NCI-H524 (cell line): ENCODE measurements at regions not wholly inside any gene's neighbourhood (a gene's known extent, or its start where the extent isn't known, plus 50 kb on each side); places are given as distances from the start of the nearest gene placed in this dataset.
"Not testable (repeated sequence)": the region's sequence is repeated elsewhere in the genome, so short reads cannot be mapped to it uniquely, and the experiment has no call there.

ENCODE experiments used
- DNase-seq, 2 experiments: peaks; one replicate each; lab custom pipeline; 2025; lab: John Stamatoyannopoulos, UW

DNA sequence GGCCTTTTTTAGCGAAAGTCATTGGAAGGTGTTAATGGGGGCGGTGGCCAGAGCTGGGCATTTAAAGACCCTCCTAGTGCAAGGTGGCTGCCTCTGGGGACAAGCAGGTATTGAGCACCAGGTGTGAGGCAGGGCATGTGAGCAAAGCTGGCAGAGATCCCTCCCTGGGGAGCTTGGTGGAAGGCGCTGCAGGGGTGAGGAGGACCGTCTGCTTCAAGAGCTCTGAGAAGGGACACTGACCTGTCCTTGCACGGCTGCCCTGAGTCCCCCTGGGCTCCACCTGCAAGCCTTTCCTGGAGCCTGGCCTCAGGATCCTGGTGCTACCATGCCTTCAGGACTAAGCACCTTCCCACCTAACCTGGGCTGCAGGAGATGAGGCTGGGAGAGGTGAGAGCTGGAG, 127.0 kb upstream of the CIBAR2 start:
- no peak for DNase-seq

DNA sequence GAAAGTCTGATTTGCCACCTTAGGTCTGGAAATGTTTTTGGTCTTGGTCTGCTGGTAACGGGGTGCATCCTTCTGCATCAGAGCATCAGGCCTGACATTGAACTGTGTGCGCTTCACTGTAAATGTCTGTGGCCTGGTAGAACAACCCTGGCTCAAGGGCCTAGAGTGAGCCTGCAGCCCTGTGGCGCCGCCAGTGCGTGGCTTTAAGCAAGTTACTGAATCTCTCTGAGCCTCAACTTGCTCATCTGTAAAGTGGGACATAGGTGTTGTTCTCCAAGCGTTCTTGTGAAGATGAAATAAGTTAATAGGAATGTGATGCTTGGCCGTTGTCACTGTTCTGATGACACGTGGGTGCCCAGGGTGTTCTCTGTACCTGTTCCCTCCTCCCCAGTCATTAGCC, 127.6 kb upstream of the CIBAR2 start:
- DNase-seq, result no peak

DNA sequence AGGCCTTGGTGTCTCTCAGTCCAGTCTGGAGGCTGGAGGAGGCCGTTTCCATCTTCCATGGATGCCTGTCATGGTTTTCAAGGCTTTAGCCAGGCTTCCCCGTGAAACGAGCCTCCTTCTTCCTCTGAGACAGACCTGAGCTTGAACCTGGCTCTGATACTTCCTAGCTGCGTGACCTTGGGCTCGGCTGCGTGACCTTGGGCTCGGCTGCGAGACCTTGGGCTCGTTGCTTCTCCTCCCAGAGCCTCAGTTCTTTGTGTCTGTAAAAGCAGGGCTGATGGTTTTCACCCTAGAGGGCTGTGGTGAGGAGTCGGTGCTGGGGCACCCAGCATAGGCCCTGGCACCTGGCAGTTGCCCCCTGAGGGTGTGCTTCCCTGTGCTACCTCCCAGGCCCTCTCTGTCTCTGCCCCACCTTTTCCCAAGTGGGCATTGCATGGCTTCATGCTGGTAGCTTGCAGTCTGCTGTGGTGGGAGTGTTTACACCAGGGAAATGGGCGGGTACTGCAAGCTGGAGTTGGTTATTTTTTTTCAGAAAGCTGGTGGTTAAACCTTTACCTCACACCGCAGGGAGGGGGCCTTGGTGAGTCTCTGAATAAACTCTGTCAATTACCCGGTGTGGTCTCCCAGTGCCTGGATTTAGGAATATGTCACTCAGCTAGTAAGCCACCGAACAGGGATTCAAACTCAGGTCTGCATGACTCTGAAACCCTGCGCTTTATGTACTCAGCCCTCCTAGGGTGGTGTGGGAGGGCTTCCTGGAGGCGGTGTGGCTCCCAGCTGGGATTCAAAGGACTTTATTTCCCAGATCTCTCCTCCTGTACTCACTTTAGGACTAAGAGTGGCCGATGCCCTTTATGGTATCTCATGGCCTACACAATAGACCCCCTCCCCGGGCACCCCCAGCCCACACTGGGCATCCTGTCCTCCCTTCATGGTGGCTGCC, 129.0 kb upstream of the CIBAR2 start:
- DNase-seq, result no peak

DNA sequence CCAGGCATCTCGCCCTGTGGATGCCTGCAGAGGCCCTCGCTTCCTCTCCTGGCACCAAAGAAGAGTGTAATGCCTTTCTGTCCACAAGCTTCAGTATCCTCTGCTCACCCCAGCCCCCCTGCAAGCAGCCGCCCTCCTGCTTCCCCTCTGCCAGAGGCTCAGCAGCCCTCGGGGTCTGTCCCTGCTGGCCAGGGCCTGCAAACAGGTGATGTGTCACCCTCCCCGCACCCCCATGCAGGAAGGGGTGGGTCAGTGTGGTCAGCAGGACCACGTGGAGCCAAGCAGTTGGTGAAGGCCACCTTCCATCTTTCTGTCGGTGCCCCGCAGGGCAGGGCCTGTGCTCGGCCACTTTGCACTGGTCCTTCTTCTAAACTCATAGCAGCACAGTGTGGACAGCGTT, 129.9 kb upstream of the CIBAR2 start:
- no peak for DNase-seq

DNA sequence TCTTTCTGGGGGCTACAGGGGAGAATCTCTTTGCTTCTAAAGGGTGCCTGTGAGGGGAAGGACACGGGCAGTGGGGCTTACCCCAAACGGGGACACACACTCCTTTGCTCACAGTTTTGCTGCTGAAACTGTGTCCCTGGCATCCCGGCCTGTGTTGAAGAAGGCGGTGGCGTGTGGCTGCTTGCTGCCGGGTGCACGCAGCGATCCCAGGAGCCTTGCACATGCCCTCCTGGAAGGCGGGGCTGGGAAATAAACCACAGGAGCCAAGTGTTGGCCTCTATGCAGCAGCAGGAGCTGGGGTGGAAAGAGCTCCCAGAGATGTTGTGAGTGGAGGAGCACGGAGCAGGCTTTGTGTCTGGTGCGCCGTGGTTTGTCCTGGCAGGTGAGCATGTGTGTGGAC, 131.0 kb upstream of the CIBAR2 start:
- no peak for DNase-seq

DNA sequence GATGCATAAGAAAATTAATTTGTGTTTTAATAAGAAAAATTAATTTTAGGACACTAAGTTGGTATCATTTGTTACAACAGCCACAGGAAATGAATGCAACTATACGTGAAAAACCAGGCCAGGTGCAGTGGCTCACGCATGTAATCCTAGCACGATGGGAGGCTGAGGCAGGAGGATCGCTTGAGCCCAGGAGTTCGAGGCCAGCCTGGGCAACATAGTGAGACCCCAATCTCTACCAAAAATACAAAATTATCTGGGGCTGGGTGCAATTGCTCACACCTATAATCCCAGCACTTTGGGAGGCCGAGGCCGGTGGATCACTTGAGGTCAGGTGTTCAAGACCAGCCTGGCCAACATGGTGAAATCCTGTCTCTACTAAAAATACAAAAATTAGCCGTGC, 132.2 kb upstream of the CIBAR2 start:
- not testable (repeated sequence) for DNase-seq

DNA sequence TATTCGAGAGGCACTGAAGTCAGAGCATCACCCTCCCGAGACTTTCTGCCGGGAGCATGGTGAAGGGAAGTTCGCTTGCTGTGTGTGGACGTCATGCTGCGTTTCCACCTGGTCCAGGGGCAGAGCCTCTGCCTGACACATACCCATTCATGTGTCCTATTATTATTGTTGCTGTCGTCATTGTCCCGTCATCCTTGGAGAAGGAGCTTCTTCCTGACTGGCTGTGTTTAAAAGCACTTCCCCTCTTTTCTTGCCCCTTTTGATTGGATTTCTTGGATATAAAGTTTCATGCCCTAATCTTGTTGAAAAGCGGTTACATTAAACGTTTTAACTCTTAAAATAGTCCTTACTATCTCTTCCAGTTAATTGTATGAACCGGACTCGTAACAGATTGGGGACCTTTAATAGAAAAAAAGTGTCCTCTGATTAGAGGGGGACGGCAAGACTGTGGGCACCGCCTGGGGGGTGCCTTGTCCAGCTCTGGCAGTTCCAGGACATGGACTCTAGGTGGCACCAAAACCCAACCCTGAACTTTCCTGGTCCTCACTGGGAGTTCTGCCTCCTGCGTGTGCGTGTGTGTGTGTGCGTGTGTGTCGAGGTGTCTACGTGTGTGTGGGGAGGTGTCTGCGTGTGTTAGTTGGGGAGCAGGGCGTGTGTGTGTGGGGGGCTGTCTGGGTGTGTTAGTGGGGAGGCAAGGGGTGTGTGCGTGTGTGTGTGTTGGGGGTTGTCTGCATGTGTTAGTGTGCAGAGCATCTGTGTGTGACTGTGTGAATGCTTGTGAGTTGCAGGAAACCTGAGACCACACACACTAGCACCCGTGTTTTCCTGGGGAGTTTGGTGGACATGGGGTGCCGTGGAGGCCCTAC, 133.3 kb upstream of the CIBAR2 start:
- peak; percentile 59 to 80 for DNase-seq

DNA sequence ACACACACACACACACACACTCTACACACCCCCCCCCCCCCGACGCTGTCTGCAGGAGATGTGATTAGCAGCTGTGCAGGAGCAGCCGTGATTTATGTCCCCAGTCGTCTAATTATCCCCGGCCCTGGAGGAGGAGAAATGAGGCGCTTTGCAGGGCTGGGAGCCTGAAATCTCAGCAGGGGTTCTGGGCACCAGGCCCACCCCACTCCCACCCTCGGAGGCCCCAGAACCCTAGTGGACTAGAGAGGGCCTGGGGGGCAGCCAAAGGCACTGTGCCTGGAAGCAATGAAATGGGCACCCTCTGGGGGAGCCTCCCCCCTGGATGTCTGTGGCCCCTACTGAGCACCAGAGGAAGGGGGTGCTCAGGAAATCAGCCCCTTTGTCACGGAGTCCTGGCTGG, 134.2 kb upstream of the CIBAR2 start:
- DNase-seq, result peak; percentile 63 to 79

DNA sequence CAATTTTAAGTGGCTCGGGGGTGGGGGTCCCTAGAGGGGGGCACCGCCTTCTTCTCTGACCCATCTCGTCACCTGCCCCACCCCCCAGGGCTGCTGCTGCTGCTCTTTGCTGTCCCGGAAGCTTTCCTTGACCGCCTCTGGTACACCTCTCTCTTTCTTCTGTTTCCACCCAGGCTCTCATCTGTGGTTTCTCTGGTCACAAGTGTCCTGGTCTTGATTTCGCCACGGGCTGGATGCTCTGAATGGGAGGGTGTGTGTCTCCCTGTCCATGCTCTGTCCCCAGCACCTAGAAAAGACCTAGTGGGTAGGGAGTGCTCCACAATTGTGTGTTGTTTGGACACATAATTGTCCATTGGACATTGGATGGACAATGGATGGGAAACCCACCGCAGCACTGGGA, 134.7 kb upstream of the CIBAR2 start:
- no peak for DNase-seq

DNA sequence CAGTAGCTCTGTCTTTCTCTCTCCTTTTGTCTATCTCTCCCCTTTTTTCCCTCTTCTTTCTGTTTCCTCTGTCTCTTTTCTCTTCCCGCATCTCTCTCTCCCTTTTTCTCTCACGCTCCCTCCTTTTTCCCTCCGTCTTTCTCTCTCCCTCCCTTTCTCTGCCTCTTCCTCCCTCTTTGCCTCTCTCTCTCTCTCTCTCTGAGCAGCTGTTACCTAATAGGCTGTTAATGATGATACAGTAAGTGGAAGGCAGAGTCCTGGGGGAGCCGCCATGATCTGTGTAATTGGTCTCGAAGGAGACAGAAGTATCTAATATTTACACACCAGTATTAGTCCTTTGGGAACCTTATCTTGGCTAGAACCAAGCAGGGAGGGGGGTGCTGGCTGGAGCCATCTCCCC, 136.1 kb upstream of the CIBAR2 start:
- peak; percentile 80 to 83 for DNase-seq

DNA sequence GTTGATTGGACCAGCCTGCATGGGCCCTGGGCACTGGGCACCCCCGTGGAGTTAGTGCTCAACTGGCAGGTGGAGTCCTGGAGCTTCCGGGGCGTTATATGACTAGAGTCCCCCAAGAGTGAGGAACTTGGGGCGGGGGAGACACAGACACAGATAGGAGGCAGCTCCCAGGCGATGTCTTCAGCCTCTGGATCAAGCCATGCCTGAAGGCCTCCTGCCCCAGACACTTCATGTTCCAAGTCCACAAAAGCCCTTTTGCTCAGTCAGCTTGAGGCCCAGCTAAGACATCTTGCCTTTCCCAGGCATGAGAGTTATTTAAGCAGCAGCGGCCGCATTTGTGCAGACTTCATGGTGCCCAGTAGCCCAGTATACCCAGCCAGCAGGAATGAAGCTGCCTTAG, 136.6 kb upstream of the CIBAR2 start:
- no peak for DNase-seq

DNA sequence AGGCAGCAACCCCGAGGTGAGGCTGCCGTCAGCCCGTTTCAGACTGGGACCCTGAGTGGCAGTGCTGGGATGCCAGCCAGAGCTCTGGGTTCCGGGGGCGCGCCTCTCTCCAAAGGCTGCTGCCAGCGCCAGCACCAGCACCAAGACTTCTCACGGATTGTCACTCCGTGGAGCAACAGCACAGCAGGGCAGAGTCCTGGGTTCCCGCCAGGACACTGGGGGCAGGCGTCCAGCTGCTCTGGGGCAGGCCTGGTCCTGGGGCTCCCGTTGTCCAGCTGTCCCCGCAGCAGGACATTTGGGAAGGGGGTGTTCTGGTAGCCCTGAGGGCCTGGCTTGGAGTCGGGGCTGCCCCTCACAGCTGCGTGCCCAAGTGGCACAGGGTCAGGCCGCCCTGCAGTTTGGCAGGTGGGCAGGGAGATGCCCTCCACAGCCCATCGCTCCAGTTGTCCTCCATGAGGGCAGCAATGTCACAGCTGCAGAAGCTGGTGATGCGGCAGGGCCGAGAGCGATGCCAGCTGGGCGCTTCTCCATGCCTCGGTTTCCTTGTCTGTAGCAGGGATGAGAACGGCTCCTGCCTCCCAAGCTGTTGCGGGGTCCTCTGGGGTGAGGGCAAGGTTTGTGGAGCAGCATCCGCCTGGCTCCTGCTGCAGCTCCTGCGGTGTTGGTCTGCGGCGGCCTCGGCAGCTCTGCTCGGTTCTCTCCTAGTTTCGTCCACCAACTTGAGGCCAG, 137.3 kb upstream of the CIBAR2 start:
- DNase-seq, result no peak

DNA sequence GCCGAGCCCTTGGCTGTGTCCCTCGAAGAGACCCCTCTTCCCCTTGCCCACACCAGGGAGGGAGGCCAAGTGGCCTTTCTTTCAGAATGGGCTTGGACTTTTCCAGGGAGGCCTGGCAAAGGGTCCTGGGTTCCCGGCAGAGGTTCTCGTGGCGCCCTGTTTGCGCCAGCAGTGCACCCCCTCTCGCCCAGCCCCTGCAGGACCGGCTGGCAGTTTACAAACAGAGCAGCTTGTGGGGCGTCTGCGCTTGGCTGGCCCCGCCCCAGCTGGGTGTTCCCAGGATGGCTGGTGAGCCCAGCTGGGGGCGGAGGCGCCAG, 137.8 kb upstream of the CIBAR2 start:
- DNase-seq, result peak; percentile 70 to 85

DNA sequence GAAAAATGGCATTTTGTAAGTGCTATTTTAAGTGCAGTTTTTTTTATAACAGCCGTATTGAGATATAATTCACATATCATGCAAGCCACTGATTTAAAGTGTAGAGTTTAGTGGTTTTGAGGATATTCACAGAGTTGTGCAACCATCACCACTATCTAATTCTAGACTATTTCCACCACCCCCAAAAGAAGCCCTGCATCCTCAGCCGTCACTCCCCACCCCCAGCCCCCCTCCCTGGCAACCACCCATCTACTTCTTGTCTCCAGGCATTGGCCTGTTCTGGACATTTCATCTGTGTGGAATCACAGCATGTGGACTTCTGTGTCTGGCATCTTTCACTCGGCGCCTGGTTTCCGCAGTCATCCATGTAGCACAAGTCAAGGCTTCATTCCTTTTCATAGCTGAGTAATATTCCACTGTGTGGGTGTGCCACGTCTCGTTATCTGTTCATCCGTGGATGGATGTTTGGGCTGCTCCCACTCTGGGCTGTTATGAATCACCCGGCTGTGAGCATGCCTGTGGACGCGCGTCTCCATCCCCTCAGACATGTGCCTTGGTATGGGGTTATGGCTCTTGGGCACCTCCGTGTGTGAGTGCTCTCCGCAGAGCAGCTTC, 138.4 kb upstream of the CIBAR2 start:
- no peak for DNase-seq

DNA sequence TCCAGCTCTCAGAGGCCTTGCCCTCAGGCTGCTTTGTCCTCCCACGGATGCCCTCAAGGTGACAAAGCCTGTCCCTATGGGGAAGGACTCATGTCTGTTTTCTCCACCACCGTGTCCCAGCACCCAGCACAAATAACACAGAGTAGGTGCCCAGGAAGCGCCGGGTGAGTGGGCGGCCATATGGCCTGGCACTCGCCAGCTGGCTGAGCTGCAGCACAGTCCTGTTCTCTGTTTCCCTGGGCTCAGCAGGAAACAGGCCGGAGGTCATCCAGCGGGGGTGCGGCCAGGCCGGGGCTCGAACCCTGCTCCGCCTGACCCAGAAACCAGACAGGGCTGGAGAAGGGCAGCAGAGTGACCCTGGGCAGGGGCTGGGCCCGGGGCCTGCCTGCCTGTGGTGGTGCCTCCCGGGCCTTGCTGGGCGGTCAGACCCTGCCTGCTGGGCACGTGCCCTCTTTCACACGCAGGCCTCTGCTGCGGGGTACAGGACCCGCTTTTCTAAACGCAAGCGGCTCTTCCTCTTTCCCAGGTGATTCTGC, 139.0 kb upstream of the CIBAR2 start:
- peak in 1 of 2 experiments; percentile 68 for DNase-seq

DNA sequence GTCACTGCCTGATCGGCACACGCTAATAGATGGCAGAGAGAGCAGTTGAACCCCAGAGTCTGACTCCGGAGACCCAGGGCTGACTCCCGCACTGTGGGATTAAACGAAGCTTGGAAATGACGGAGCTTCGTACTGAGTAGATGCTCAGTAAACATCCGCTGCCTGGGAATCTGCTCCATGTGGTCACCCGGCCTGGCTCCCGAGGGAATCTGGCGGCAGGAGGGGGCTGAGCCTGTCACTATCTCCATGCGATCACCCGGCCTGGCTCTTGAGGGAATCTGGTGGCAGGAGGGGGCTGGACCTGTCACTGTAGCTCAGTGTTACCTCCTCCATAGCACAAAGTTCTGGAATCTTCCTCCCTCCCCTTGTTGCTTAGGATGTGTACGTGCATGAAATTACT, 139.7 kb upstream of the CIBAR2 start:
- no peak for DNase-seq

DNA sequence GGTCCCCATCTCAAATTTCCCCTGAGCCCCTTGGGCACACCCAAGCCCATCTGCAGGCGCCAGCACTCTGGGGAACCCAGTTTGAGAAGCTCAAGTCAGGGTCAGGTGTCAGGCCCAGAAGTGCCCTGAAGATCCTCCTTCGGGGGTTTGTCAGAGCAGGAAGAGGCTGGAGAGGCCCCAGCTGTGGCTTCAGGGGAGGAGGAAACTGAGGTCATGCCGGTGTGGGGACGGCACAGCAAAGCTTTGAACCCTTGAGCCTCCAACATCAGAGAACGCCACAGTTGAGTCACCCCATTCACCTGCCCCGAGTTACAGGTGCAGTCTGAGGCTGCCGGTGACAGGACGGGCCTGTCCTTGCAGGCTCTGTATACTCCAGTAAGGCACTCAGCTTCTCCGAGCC, 140.2 kb upstream of the CIBAR2 start:
- peak in 1 of 2 experiments; percentile 60 for DNase-seq

DNA sequence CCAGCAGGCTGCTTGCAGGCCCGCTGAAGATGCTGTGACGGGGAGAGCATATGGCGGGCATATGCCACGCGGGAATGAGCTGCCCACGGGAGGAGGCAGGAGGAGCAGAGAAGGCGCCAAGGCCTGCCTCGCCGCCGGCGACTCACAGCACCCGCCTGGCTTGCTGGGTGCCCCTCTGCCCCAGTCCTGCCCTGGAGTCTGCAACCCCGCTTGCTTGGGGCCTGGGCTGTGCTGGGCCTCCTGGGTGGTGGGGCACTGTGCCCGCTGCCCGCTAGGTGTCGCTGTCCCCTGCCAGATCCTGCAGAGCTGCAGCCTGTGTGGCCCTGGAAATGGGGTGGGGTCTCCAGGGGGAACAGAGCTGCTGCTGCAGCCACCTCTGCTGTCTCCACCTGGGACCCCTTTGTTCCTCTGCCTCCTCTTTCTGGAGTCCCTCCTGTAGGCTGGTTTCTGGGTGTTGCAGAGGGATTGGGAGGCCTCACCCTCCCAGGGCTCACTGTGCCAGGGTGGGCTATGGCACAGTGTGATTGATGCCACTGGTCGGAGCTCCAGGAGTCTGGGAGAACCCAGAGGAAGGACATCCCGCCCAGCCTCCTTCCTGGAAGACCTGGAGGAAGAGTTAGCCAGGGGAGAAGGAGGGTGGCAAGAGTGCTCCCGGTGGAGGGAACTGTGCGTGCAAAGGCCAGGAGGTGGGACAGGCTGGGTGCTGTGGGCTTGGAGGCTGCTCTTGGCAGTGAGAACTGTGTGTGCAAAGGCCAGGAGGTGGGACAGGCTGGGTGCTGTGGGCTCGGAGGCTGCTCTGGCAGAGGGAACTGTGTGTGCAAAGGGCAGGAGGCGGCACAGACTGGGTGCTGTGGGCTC, 141.0 kb upstream of the CIBAR2 start:
- peak; percentile 64 to 81 for DNase-seq

DNA sequence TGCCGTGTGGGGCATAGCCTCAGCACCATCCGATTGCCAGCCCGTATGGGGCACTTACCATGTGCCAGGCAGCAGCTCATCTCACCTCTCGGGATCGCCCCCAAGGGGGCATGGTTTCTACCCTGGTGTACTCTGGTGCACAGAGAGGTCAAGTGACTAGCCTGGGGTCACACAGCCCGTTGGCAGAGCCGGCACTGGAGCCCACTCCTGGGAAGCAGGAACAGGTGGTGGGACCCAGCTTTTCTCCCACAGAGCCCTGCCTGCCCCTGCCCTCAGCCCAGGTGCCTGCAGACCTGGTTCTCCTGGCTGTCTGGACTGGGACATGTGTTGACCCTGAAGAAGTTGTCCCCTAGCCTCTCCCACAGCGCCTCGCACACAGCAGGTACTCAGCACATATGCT, 141.8 kb upstream of the CIBAR2 start:
- DNase-seq, result no peak

DNA sequence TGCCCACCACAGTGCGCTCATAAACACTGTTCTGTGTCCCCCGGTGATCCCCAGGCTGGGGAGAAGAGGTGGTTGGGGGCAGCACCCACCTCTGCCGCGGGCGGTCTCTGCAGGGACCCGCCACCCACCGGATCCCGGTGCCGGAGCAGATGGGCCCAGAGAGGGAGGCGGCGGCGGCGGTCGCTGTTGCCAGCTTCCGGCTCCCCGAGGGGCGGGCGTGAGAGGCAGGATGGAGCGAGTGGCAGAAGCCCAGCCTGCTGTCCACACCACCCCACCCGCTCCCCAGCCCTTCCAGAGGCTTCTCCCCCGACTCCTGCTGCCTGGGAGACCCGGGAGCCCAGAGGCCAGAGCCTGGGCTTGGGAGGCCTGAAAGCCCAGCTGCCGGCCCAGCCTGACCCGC, 142.6 kb upstream of the CIBAR2 start:
- DNase-seq, result peak in 1 of 2 experiments; percentile 57

DNA sequence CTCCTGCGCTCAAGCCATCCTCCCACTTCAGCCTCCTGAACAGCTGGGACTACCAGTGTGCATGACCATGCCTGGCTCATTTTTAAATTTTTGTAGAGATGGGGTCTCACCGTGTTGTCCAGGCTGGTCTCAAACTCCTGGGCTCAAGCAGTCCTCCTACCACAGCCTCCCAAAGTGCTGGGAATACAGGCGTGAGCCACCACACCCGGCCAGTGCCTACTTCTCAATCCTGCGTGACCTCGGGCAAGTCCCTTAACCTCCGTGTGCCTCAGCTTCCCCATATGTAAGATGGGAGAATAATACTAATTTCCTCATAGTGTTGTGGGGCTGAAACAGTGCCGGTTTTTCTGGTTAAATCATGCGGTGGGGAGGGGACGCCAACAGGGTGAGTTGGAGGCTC, 143.5 kb upstream of the CIBAR2 start:
- DNase-seq, result no peak
